Rectal smooth muscle tissue (tissue), 1 donor: ENCODE measurements at regions not wholly inside any gene's neighbourhood (a gene's known extent, or its start where the extent isn't known, plus 50 kb on each side); places are given as distances from the start of the nearest gene placed in this dataset.

Source experiments
- H3K27ac ChIP-seq: one replicate; pipeline ENCODE4 v1.7.0; 2013; ENCODE audit warnings: low read depth, low read length, inconsistent platforms
- H3K27me3 ChIP-seq: one replicate; pipeline ENCODE4 v1.7.0; 2013; ENCODE audit warnings: low read length; ENCODE audit not compliant: control insufficient read depth, insufficient read depth
- H3K36me3 ChIP-seq: one replicate; pipeline ENCODE4 v1.7.0; 2013; ENCODE audit warnings: low read length; ENCODE audit not compliant: control insufficient read depth, insufficient read depth
- H3K4me1 ChIP-seq: one replicate; pipeline ENCODE4 v1.7.0; 2013; ENCODE audit warnings: low read length; ENCODE audit not compliant: control insufficient read depth, insufficient read depth
- H3K4me3 ChIP-seq: one replicate; pipeline ENCODE4 v1.7.0; 2013; ENCODE audit warnings: low read length
- H3K9ac ChIP-seq: one replicate; pipeline ENCODE4 v1.7.0; 2013; ENCODE audit warnings: low read length

GRCh38 chr3:147977001-147977400 lies 567.8 kb downstream of the ZIC1 start:
- H3K9ac ChIP-seq = no peak overlapping the region
- no peak overlapping the region for H3K4me3 ChIP-seq
- H3K4me1 ChIP-seq = no peaks in the 10 kb centered on the region
- no peak overlapping the region for H3K27ac ChIP-seq
- H3K27me3 ChIP-seq = no peaks in the 10 kb centered on the region
- H3K36me3 ChIP-seq = no peaks in the 10 kb centered on the region

DNA sequence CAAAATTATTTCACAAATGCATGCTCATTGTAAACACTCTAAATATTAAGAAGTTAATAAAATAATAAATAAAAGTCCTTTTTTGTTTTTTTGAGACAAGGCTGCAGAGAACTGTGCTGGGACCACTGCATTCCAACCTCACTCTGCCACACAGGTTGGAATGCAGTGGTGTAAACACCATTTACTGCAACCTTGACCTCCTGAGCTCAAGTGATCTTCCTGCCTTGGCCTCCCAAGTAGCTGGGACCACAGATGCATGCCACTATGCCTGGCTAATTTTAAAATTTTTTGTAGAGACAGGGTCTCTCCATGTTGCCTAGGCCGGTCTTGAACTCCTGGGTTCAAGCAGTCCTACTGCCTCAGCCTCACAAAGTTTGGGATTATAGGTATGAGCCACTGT lies 578.4 kb downstream of the ZIC1 start:
- H3K36me3 ChIP-seq = no peaks in the 10 kb centered on the region
- no peak overlapping the region for H3K27ac ChIP-seq
- H3K4me3 ChIP-seq = no peak overlapping the region
- H3K27me3 ChIP-seq = no peaks in the 10 kb centered on the region
- no peaks in the 10 kb centered on the region for H3K4me1 ChIP-seq
- H3K9ac ChIP-seq = no peak overlapping the region

DNA sequence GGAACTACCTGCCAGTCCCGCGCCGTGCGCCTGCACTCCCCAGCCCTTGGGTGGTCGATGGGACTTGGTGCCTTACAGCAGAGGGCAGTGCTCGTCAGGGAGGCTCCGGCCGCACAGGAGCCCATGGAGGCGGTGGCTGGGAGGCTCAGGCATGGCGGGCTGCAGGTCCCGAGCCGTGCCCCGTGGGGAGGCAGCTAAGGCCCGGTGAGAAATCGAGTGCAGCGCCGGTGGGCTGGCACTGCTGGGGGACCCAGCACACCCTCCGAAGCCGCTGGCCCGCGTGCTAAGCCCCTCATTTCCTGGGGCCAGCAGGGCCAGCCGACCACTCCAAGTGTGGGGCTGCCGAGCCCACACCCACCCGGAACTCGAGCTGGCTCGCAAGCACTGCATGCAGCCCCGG lies 580.2 kb downstream of the ZIC1 start:
- Histone ChIP-seq H3K9ac (no peak overlapping the region), H3K4me3 (no peak overlapping the region), H3K27me3 (no peaks in the 10 kb centered on the region), H3K27ac (no peak overlapping the region), H3K4me1 (no peaks in the 10 kb centered on the region), H3K36me3 (no peaks in the 10 kb centered on the region)

DNA sequence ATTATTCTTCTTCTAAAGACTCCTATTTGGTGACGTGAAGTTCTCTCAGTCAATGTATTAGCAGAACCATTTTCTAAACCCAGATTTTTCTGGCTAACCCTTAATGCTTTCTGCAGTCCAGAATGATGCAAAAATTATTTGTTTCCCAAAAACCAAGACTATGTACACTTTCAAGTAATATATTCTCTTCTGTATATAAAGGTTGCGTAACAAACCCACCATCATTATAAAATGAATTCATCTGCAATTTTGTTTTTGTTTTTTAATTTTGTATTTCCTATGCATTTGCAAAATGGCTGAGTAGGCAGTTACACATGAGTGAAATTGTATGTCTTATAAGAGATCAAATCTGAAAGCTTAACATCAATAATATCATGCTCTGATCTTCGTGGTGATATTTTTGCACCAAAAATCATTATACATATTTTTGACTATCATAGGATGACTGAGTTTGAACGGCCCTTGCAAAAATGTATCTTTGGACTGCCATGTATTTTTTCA lies 593.6 kb downstream of the ZIC1 start:
- Histone ChIP-seq H3K36me3 (no peaks in the 10 kb centered on the region), H3K4me3 (no peak overlapping the region), H3K27ac (no peak overlapping the region), H3K27me3 (no peaks in the 10 kb centered on the region), H3K9ac (no peak overlapping the region), H3K4me1 (no peaks in the 10 kb centered on the region)

DNA sequence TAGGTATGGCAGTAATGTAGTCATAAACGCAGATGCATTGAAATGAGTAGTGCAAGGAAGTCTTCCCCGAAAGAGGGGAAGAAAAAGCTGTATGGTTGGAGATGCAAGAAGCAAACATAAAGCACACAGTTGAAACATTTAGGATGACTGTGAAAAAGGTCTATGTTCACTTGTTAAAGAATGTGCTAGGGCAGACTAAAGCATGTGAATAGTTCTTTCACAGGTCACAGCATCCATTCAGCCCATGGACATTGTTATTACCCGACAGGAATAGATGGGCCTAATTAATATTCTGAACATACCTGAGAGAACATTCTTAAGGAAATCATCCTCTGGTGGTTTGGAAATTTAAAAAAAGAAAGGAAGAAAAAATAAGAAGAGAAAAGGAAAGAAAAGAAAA lies 595.2 kb downstream of the ZIC1 start:
- H3K27ac ChIP-seq = no peak overlapping the region
- H3K36me3 ChIP-seq = no peaks in the 10 kb centered on the region
- H3K4me1 ChIP-seq = no peaks in the 10 kb centered on the region
- no peak overlapping the region for H3K4me3 ChIP-seq
- no peaks in the 10 kb centered on the region for H3K27me3 ChIP-seq
- no peak overlapping the region for H3K9ac ChIP-seq

DNA sequence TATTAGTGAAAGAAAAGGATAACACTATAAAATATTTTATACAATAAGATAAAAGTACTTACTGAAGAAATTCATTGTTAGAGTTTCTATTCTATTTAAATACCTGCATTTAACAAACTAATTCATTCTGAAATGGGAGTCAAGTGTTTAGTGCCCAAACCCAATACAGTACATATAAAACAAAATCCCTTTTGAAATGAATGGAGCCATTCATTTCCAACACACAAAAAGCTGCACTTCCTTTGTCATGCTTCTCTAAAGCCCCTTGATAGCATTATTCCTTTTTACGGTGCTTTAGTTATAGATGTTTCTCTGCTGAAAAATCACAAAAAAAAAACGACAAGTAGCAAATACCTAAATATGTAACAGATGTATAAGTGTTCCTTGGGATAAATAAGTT lies 596.3 kb downstream of the ZIC1 start:
- Histone ChIP-seq H3K9ac (no peak overlapping the region), H3K4me3 (no peak overlapping the region), H3K4me1 (no peaks in the 10 kb centered on the region), H3K27ac (no peak overlapping the region), H3K36me3 (no peaks in the 10 kb centered on the region), H3K27me3 (no peaks in the 10 kb centered on the region)

- no peak overlapping the region for H3K4me3 ChIP-seq
- H3K27ac ChIP-seq = no peak overlapping the region
- no peak overlapping the region for H3K9ac ChIP-seq
- no peaks in the 10 kb centered on the region for H3K4me1 ChIP-seq
- no peaks in the 10 kb centered on the region for H3K27me3 ChIP-seq
- H3K36me3 ChIP-seq = no peaks in the 10 kb centered on the region
Observed at GRCh38 chr3:148006508-148006907, 597.3 kb downstream of the ZIC1 start.

GRCh38 chr3:148008591-148008990 lies 599.4 kb downstream of the ZIC1 start:
- no peak overlapping the region for H3K27ac ChIP-seq
- no peak overlapping the region for H3K9ac ChIP-seq
- no peak overlapping the region for H3K4me3 ChIP-seq
- no peaks in the 10 kb centered on the region for H3K36me3 ChIP-seq
- no peaks in the 10 kb centered on the region for H3K4me1 ChIP-seq
- H3K27me3 ChIP-seq = no peaks in the 10 kb centered on the region

DNA sequence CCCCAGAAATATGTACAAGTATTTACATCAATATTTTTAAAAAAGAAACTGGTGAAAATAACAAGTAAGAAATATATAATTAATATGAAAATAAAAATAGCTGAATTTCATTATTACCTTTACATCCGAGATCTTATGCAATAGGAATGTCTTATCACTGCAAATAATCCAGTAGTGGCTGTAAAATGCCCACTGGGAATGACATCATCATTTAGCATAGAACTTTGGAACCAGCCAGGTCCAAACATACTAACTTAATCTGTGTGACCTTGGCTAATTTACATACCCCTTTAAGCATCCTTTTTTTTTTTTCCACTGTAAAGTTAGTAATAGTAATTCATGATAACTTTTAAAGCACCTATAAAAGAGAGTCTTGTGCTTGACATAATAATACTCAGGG lies 611.7 kb downstream of the ZIC1 start:
- Histone ChIP-seq H3K27ac (no peak overlapping the region), H3K4me1 (no peaks in the 10 kb centered on the region), H3K36me3 (no peaks in the 10 kb centered on the region), H3K4me3 (no peak overlapping the region), H3K9ac (no peak overlapping the region), H3K27me3 (no peaks in the 10 kb centered on the region)

GRCh38 chr3:148021381-148021780 lies 612.2 kb downstream of the ZIC1 start:
- Histone ChIP-seq H3K27ac (no peak overlapping the region), H3K27me3 (no peaks in the 10 kb centered on the region), H3K4me3 (no peak overlapping the region), H3K9ac (no peak overlapping the region), H3K4me1 (no peaks in the 10 kb centered on the region), H3K36me3 (no peaks in the 10 kb centered on the region)

GRCh38 chr3:148023994-148024393 lies 614.8 kb downstream of the ZIC1 start:
- Histone ChIP-seq H3K4me3 (no peak overlapping the region), H3K27ac (peak overlapping the region; percentile 27), H3K4me1 (no peaks in the 10 kb centered on the region), H3K36me3 (no peaks in the 10 kb centered on the region), H3K27me3 (no peaks in the 10 kb centered on the region), H3K9ac (no peak overlapping the region)

DNA sequence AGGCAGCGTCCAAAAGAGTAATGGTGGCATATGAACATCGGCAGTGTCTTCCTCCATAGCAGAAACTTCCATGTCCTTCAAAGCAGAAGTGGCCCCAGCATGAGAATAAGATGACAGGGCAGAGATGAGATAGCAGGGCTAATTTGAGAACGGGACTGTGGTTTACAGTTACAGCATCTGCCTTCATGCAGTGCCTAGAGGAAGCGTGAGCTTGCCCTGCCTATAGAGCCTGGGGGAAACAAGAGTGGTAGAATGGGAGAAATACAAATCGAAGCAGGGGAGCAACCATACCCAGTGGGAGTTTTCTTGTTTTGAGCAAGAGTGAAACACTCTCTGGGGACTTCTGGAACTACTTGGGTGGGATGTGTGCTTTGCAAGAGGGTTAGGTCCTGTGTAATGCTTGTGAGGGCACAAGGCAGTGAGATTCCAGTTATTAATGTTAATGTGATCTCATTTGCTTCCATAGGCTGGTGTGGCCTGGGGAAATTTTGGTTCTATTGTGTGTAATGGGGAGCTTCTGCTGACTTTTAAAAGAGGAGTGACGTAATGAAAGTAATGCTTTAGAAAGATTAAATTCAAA lies 616.9 kb downstream of the ZIC1 start:
- no peaks in the 10 kb centered on the region for H3K4me1 ChIP-seq
- no peaks in the 10 kb centered on the region for H3K27me3 ChIP-seq
- H3K4me3 ChIP-seq = no peak overlapping the region
- H3K27ac ChIP-seq = no peak overlapping the region
- no peak overlapping the region for H3K9ac ChIP-seq
- no peaks in the 10 kb centered on the region for H3K36me3 ChIP-seq

- no peaks in the 10 kb centered on the region for H3K4me1 ChIP-seq
- no peak overlapping the region for H3K9ac ChIP-seq
- H3K27me3 ChIP-seq = no peaks in the 10 kb centered on the region
- H3K36me3 ChIP-seq = no peaks in the 10 kb centered on the region
- H3K27ac ChIP-seq = no peak overlapping the region
- H3K4me3 ChIP-seq = no peak overlapping the region
Observed at GRCh38 chr3:148030975-148031374, 621.8 kb downstream of the ZIC1 start.
